ENCODE measurements at regions not wholly inside any gene's neighbourhood (a gene's known extent, or its start where the extent isn't known, plus 50 kb on each side); places are given as distances from the start of the nearest gene placed in this dataset.

GRCh38 chr10:81280497-81281479 lies 594.2 kb upstream of the NRG3 start:
- Histone ChIP-seq H3K4me2 (ENCODE audit: low read length) (no peak overlapping the region), H3K14ac (ENCODE audit: low read length) (no peak overlapping the region), H3K27me3 (ENCODE audit: insufficient read depth, low read length) (no peaks in the 10 kb centered on the region), H3K9me3 (ENCODE audit: insufficient read depth, low read depth, low read length) (no peaks in the 10 kb centered on the region), H2AFZ (ENCODE audit: insufficient read depth, low read length, poor library complexity) (no peak overlapping the region), H2BK12ac (ENCODE audit: low read length) (no peak overlapping the region), H4K91ac (ENCODE audit: low read depth, low read length) (no peak overlapping the region), H3K9ac (ENCODE audit: low read length) (no peak overlapping the region), H3K79me1 (ENCODE audit: low read length) (no peaks in the 10 kb centered on the region), H3K27ac (ENCODE audit: low read depth, low read length) (no peak overlapping the region), H3K4ac (ENCODE audit: low read depth, low read length) (no peak overlapping the region), H3K18ac (ENCODE audit: low read length) (no peak overlapping the region), H2BK120ac (ENCODE audit: insufficient read depth, low read length, poor library complexity) (no peak overlapping the region), H3K23ac (ENCODE audit: low read length) (no peak overlapping the region), H4K8ac (ENCODE audit: low read depth, low read length) (no peak overlapping the region), H3K4me1 (ENCODE audit: control insufficient read depth in 1 of 2, insufficient read depth in 2 of 2, low read length in 2 of 2) (no peaks in the 10 kb centered on the region), H3K4me3 (ENCODE audit: low read depth, low read length) (no peak overlapping the region), H2BK5ac (ENCODE audit: low read depth, low read length, poor library complexity) (no peak overlapping the region), H3K79me2 (ENCODE audit: control insufficient read depth, insufficient read depth, low read length, poor library complexity) (no peaks in the 10 kb centered on the region), H2AK5ac (ENCODE audit: low read length) (no peak overlapping the region), H3K36me3 (ENCODE audit: control insufficient read depth in 1 of 2, insufficient read depth in 2 of 2, low read length in 2 of 2) (no peaks in the 10 kb centered on the region), H4K12ac (ENCODE audit: low read depth, low read length) (no peak overlapping the region)
- no CpG with 5 or more reads among the region's 6 CpGs for WGBS (ENCODE audit: extremely low coverage, insufficient coverage, insufficient read length)
- DNase-seq: no peak

GRCh38 chr10:81288544-81288943 lies 586.5 kb upstream of the NRG3 start:
- H2BK5ac ChIP-seq (ENCODE audit: low read depth, low read length, poor library complexity): no peak overlapping the region
- no peak overlapping the region for H3K4me2 ChIP-seq (ENCODE audit: low read length)
- no peaks in the 10 kb centered on the region for H3K9me3 ChIP-seq (ENCODE audit: insufficient read depth, low read depth, low read length)
- H3K14ac ChIP-seq (ENCODE audit: low read length): no peak overlapping the region
- H3K79me2 ChIP-seq (ENCODE audit: control insufficient read depth, insufficient read depth, low read length, poor library complexity): no peaks in the 10 kb centered on the region
- no peak overlapping the region for H4K8ac ChIP-seq (ENCODE audit: low read depth, low read length)
- DNase-seq: no peak
- no peak overlapping the region for H3K9ac ChIP-seq (ENCODE audit: low read length)
- H3K4me3 ChIP-seq (ENCODE audit: low read depth, low read length): no peak overlapping the region
- no peaks in the 10 kb centered on the region for H3K36me3 ChIP-seq (ENCODE audit: control insufficient read depth in 1 of 2, insufficient read depth in 2 of 2, low read length in 2 of 2)
- H3K23ac ChIP-seq (ENCODE audit: low read length): no peak overlapping the region
- H3K79me1 ChIP-seq (ENCODE audit: low read length): no peaks in the 10 kb centered on the region
- H2AFZ ChIP-seq (ENCODE audit: insufficient read depth, low read length, poor library complexity): no peak overlapping the region
- H2AK5ac ChIP-seq (ENCODE audit: low read length): no peak overlapping the region
- H3K4me1 ChIP-seq (ENCODE audit: control insufficient read depth in 1 of 2, insufficient read depth in 2 of 2, low read length in 2 of 2): no peaks in the 10 kb centered on the region
- H3K27me3 ChIP-seq (ENCODE audit: insufficient read depth, low read length): no peaks in the 10 kb centered on the region
- H3K27ac ChIP-seq (ENCODE audit: low read depth, low read length): no peak overlapping the region
- H3K4ac ChIP-seq (ENCODE audit: low read depth, low read length): no peak overlapping the region
- no peak overlapping the region for H3K18ac ChIP-seq (ENCODE audit: low read length)
- no peak overlapping the region for H2BK12ac ChIP-seq (ENCODE audit: low read length)
- no peak overlapping the region for H4K91ac ChIP-seq (ENCODE audit: low read depth, low read length)
- H4K12ac ChIP-seq (ENCODE audit: low read depth, low read length): no peak overlapping the region
- no peak overlapping the region for H2BK120ac ChIP-seq (ENCODE audit: insufficient read depth, low read length, poor library complexity)

GRCh38 chr10:81297292-81297691 lies 577.7 kb upstream of the NRG3 start:
- Histone ChIP-seq H2BK120ac (ENCODE audit: insufficient read depth, low read length, poor library complexity) (no peak overlapping the region), H3K9ac (ENCODE audit: low read length) (no peak overlapping the region), H3K14ac (ENCODE audit: low read length) (no peak overlapping the region), H4K8ac (ENCODE audit: low read depth, low read length) (no peak overlapping the region), H3K4ac (ENCODE audit: low read depth, low read length) (no peak overlapping the region), H3K23ac (ENCODE audit: low read length) (no peak overlapping the region), H3K79me1 (ENCODE audit: low read length) (no peaks in the 10 kb centered on the region), H3K36me3 (ENCODE audit: control insufficient read depth in 1 of 2, insufficient read depth in 2 of 2, low read length in 2 of 2) (no peaks in the 10 kb centered on the region), H3K4me1 (ENCODE audit: control insufficient read depth in 1 of 2, insufficient read depth in 2 of 2, low read length in 2 of 2) (no peaks in the 10 kb centered on the region), H3K18ac (ENCODE audit: low read length) (no peak overlapping the region), H3K27ac (ENCODE audit: low read depth, low read length) (no peak overlapping the region), H4K91ac (ENCODE audit: low read depth, low read length) (no peak overlapping the region), H3K27me3 (ENCODE audit: insufficient read depth, low read length) (no peaks in the 10 kb centered on the region), H3K79me2 (ENCODE audit: control insufficient read depth, insufficient read depth, low read length, poor library complexity) (no peaks in the 10 kb centered on the region), H3K9me3 (ENCODE audit: insufficient read depth, low read depth, low read length) (no peaks in the 10 kb centered on the region), H3K4me3 (ENCODE audit: low read depth, low read length) (no peak overlapping the region), H2AFZ (ENCODE audit: insufficient read depth, low read length, poor library complexity) (no peak overlapping the region), H2BK5ac (ENCODE audit: low read depth, low read length, poor library complexity) (no peak overlapping the region), H4K12ac (ENCODE audit: low read depth, low read length) (no peak overlapping the region), H2BK12ac (ENCODE audit: low read length) (no peak overlapping the region), H2AK5ac (ENCODE audit: low read length) (no peak overlapping the region), H3K4me2 (ENCODE audit: low read length) (no peak overlapping the region)
- no peak for DNase-seq
- no CpG with 5 or more reads among the region's 4 CpGs for WGBS (ENCODE audit: extremely low coverage, insufficient coverage, insufficient read length)

- Histone ChIP-seq H4K8ac (ENCODE audit: low read depth, low read length) (no peak overlapping the region), H3K14ac (ENCODE audit: low read length) (no peak overlapping the region), H3K9ac (ENCODE audit: low read length) (no peak overlapping the region), H2BK120ac (ENCODE audit: insufficient read depth, low read length, poor library complexity) (no peak overlapping the region), H2BK12ac (ENCODE audit: low read length) (no peak overlapping the region), H3K4me2 (ENCODE audit: low read length) (no peak overlapping the region), H3K79me1 (ENCODE audit: low read length) (no peaks in the 10 kb centered on the region), H3K79me2 (ENCODE audit: control insufficient read depth, insufficient read depth, low read length, poor library complexity) (no peaks in the 10 kb centered on the region), H3K4me3 (ENCODE audit: low read depth, low read length) (no peak overlapping the region), H3K27me3 (ENCODE audit: insufficient read depth, low read length) (no peaks in the 10 kb centered on the region), H3K4ac (ENCODE audit: low read depth, low read length) (no peak overlapping the region), H3K18ac (ENCODE audit: low read length) (no peak overlapping the region), H3K27ac (ENCODE audit: low read depth, low read length) (no peak overlapping the region), H4K12ac (ENCODE audit: low read depth, low read length) (no peak overlapping the region), H3K36me3 (ENCODE audit: control insufficient read depth in 1 of 2, insufficient read depth in 2 of 2, low read length in 2 of 2) (no peaks in the 10 kb centered on the region), H4K91ac (ENCODE audit: low read depth, low read length) (no peak overlapping the region), H2BK5ac (ENCODE audit: low read depth, low read length, poor library complexity) (no peak overlapping the region), H3K4me1 (ENCODE audit: control insufficient read depth in 1 of 2, insufficient read depth in 2 of 2, low read length in 2 of 2) (no peaks in the 10 kb centered on the region), H3K9me3 (ENCODE audit: insufficient read depth, low read depth, low read length) (no peaks in the 10 kb centered on the region), H2AK5ac (ENCODE audit: low read length) (no peak overlapping the region), H3K23ac (ENCODE audit: low read length) (no peak overlapping the region), H2AFZ (ENCODE audit: insufficient read depth, low read length, poor library complexity) (no peak overlapping the region)
- DNase-seq: no peak
- no CpG with 5 or more reads among the region's 1 CpG for WGBS (ENCODE audit: extremely low coverage, insufficient coverage, insufficient read length)
Measured at GRCh38 chr10:81303656-81304055, 571.3 kb upstream of the NRG3 start.

Data from trophoblast cell (in vitro differentiated cells and primary cell).